GM19324 (cell line): ENCODE measurements at regions not wholly inside any gene's neighbourhood (a gene's known extent, or its start where the extent isn't known, plus 50 kb on each side); places are given as distances from the start of the nearest gene placed in this dataset.
A peak's percentile ranks its signal among the peaks of the same experiment; 100 is the strongest.

Experiments used
- ATAC-seq: cut with Tn5 transposase; IDR thresholded peaks from one replicate; pipeline ENCODE4 v1.9.1; 2021; ENCODE audit warnings: mild to moderate bottlenecking, moderate library complexity; ENCODE audit not compliant: unreplicated experiment, low FRiP score

DNA sequence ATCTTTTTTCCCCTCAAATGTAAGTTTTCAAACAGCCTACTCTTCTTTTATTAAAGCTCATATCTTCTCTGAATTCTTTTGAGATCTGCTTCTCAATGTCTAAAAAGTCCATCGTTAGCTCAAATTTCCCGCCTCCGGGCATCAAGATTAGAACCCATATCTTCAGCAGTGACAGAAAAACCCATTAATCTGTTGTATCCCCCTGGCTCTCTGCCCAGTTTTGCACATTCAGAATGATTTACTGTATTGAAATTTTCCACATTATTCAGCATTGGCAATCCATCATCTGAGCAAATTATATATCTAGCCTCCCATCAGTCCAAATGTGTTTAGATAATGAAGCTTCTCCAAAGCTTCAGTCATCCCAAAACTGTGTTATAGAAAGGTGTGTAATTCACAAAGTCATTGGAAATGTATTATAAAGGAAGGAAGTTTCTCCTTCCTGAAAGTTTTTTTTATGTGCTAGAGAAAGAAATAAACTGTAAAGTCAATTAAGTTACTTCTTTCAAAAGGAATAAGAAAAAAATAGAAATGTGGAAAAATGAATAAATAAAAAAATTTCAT is 849.9 kb downstream of the MAT2B start:
- ATAC-seq, result no peak

- no peak for ATAC-seq
Measured at GRCh38 chr5:164356790-164357189, 851.4 kb downstream of the MAT2B start.

DNA sequence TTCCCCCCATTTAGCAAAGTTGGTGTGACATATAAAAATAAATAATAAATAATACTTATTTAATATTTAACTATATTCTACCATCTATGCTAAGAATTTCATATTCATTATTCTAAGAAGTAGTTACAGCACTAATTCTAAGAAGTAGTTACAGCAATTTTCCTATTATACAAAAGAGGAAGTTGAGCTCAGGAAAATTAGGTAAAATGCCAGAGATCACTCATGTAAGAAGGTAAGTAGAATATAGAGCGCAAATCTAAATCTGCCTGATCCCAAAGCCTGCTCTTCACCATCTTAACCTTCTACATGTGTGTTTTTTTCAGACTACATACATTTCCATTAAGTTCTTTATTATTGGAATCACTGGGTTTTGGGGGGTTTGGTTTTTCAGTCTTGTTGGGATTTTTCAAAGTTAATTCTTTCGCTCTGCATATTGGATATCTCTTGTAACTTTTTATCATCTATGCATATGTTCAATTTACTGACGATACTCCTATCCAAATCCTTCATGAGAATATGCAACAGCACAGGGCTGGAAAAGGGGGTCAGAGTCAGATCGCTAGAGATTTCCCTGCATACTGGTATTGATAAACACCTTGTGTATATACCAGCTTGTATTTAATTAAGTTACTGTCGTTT is 852.1 kb downstream of the MAT2B start:
- no peak for ATAC-seq

DNA sequence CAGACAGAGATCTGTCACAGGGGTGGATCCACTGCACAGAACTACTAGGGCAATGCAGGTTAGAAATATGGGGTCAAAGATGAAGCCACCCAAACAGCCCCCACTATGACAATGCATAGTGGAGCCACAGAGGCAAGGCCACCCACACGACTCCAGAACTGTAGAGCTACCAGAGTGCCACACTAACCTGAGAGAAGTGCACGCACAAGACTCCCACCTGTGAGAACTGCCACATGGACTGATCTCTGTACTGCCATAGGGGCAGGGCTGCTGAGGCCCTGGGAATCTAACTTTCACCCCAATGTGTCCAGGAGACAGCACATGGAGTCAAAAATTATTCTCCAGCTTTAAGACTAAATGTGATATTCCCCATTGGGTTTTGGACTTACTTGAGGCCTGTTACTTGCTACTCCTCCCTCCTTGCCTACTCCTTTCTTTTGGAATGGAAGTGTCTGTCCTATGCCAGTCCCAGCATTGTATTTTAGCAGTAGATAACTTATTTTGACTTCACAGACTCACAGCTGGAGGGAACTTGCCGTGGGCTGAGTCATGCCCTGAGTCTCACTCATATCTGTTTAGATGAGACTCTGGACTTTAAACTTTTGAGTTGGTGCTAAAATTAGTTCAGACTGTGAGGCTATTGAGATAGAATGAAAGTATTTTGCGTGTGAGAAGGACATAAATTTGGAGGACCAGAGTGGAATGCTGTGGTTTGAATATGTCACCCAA is 853.3 kb downstream of the MAT2B start:
- peak; percentile 82 for ATAC-seq

GRCh38 chr5:164359260-164360255 is 854.1 kb downstream of the MAT2B start:
- peak; percentile 31 for ATAC-seq

DNA sequence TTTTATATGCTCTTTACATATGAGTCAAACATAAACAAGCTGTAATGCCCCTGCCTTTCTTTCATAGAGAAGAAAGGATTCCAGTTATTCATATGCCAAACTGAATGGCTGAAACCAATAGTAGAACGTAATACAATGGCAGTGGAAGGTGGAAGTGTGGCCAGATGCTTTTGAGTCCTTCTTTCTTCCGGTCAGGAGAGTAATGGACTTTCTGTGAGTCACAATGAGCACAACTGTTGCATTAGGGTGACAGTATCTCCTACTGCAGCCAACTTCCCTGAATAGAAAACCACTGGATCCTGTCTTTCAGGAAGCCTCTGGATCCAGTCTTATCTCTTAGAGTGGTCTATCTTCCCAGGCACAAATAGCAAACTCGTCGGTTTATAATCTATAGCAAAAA is 855.2 kb downstream of the MAT2B start:
- no peak for ATAC-seq

DNA sequence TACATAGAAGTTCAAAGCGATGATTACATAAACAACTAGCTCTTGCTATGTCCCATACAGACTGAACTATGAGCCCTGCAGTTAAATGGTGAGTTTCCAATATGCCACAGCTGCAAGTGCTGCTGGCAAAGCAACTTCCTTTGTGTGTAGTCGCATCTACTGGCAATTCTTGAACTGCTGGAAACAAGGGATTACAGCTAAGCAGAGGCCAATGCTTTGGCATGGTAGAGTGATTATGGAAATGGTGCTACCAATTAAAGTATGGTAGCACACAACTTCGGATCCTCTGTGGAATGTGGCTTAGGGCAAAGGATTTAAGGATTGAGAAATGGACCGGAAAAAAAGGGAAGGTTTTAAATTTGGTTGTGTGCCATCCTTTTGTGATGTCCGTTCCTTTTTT is 856.6 kb downstream of the MAT2B start:
- no peak for ATAC-seq

- no peak for ATAC-seq
Measured at GRCh38 chr5:164362835-164363234, 857.4 kb downstream of the MAT2B start.

DNA sequence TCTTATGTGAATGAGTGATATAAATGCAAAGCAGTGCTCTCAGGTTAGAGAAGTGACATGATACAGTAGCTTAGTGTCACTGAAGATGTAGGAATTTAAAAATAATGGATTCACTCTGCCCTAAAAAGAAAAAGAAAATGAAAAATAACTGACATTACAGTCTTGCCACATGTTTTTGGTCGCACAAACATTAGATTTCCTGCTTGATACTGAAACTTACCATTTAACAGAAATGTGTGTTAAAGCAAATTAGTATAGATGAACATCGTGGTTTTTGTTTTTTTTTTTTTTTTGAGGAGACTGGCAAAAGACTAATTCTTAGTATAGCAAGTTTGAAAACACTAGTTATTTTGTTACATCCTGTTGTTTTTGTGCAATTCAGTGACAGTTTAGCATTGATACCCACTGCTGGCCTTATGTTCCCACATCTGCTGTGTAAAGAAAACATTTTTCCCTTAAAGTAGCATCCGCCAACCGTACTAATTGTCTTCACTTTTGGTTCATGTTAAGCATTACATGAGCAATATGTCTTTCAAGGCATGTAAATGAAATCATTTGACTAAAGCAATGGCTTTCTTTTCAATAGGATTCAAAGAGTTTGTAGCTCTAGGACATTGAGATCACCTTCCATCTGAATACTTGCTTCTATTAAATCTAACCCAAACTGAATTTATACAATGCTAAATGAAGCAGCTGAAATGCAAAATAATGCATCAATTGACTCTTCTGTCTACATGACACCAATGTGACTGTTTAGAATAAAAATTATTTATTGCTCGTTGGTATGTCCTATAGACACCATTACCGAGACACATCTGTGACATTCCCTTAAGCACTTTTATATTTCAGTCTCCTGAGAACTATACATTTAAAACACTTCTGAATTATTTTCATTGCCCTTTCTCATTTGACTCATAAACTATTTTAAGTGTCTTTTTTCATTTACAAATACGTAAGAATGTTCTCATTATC is 859.1 kb downstream of the MAT2B start:
- no peak for ATAC-seq

DNA sequence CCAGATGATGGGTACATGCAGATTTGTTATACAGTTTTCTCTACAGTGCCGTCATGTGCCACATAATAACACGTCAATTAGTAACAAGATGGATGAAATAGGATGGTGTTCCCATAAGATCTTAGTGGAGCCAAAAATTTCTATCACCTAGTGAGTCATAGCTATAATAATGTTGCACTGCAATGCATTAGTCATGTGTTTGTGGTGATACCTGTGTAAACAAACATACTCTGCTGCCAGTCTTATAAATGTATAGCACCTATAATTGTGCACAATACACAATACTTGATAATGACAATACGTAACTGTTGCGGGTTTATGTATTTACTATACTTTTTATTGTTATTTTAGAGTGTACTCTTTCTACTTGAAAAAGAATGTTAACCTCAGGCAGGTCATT is 865.4 kb downstream of the MAT2B start:
- no peak for ATAC-seq

DNA sequence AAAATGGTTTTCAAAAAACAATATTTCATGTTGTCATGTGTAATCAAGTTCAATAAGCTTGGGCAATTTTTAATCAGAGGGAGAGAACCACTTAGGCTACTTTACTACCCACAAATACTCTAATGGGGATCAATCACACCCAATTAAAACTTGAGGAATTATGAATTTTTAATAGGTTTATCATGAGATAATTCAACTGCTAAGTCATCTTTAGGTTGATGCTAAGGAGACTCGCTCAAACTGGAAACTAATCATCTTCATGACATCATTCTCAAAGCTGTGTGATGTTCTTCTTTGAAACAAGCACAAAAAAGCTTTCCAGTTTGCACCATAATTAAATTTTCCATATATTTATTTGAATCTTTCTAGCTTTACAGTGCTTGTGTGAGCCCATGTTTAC is 867.5 kb downstream of the MAT2B start:
- no peak for ATAC-seq

GRCh38 chr5:164373876-164374275 is 868.5 kb downstream of the MAT2B start:
- no peak for ATAC-seq

- no peak for ATAC-seq
Measured at GRCh38 chr5:164375051-164375450, 869.6 kb downstream of the MAT2B start.

GRCh38 chr5:164376843-164377242 is 871.4 kb downstream of the MAT2B start:
- ATAC-seq, result no peak

- no peak for ATAC-seq
Measured at GRCh38 chr5:164377746-164378145, 872.3 kb downstream of the MAT2B start.

DNA sequence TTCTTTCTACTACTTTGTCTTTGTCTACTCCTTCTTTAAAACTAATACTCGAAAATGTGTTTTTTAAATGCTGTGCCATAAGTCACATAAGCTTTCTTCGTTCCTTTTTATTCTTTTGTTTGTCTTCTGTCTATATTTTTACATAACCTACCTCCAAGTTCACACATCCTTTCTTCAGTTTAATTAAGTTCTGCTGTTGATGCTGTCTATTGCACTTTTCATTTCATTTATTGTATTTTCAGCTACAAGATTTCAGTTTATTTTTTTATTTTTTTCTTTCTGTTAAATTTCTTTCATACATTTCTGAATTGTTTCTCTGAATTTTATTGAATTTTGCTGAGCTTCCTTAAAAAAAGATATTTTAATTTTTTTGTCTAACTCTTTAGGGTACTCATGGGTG is 878.2 kb downstream of the MAT2B start:
- no peak for ATAC-seq

DNA sequence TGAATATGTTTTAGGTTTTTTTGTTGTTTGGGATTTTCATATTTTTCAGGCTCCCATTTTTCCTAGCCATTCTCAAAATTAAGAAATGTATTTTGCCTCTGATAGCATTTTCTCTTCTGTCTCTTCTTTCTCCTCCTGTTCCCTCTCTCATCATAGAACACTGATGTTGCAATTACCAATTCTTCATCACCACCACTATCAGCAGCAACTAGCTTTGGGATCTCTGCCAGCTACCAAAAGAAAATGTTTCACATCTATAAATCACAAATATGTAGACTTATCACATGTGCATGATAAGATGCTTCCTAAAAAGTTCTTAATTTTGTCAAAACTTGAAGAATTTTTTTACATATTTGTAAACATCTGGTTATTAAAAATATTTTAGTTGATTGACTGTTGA is 887.1 kb downstream of the MAT2B start:
- ATAC-seq, result no peak

DNA sequence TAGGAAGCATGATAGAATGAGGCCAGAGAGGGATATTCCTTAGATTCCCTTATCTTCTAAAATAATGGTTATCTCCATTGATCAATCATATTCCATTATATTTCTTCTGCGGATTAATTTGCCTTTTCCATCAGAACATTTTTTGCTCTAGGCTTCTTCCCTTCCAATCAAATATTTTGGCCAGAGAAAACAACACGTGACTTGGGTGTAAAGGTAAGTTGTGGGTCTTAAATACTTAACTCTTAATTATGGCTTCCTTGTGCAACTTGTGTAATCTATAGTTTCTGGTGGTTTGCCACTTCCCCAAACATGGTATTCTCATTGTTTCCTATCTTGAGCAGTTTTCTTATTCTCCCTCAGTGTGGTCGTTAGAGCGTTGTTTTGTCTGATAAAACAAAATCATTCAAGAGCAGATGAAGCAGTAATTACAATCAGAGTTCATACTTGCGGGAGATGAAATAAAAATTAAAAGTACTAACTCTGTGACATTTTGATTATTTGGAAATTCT is 889.3 kb downstream of the MAT2B start:
- no peak for ATAC-seq

GRCh38 chr5:164412531-164412930 is 907.1 kb downstream of the MAT2B start:
- ATAC-seq, result no peak
